ENCODE measurements at regions not wholly inside any gene's neighbourhood (a gene's known extent, or its start where the extent isn't known, plus 50 kb on each side); places are given as distances from the start of the nearest gene placed in this dataset.
"Not testable (repeated sequence)": the region's sequence is repeated elsewhere in the genome, so short reads cannot be mapped to it uniquely, and the experiment has no call there.

- peak; percentile 61 for DNase-seq
These were observed 53.9 kb downstream of the OTOR start for GRCh38 chr20:16801919-16802651.

- no peak for DNase-seq
These were observed 54.4 kb downstream of the OTOR start for GRCh38 chr20:16802652-16802935.

- peak; percentile 70 for DNase-seq
These were observed 56.0 kb downstream of the OTOR start for GRCh38 chr20:16803965-16804792.

GRCh38 chr20:16804793-16805187, 56.6 kb downstream of the OTOR start:
- no peak for DNase-seq

GRCh38 chr20:16806061-16806460, 57.9 kb downstream of the OTOR start:
- DNase-seq: no peak

- no peak for DNase-seq
These were observed 58.7 kb downstream of the OTOR start for GRCh38 chr20:16806886-16807285.

- peak; percentile 31 for DNase-seq
These were observed 60.6 kb downstream of the OTOR start for GRCh38 chr20:16808796-16809195.

GRCh38 chr20:16810216-16810615, 62.1 kb downstream of the OTOR start:
- DNase-seq: no peak

GRCh38 chr20:16816192-16816591, 68.0 kb downstream of the OTOR start:
- no peak for DNase-seq

GRCh38 chr20:16819483-16819882, 71.3 kb downstream of the OTOR start:
- no peak for DNase-seq

GRCh38 chr20:16821211-16822089, 73.3 kb downstream of the OTOR start:
- no peak for DNase-seq

- DNase-seq: no peak
These were observed 76.5 kb downstream of the OTOR start for GRCh38 chr20:16824664-16825063.

- DNase-seq: no peak
These were observed 80.6 kb downstream of the OTOR start for GRCh38 chr20:16828666-16829305.

GRCh38 chr20:16835690-16836089, 87.5 kb downstream of the OTOR start:
- DNase-seq: not testable (repeated sequence)

- DNase-seq: no peak
These were observed 94.4 kb downstream of the OTOR start for GRCh38 chr20:16842486-16843120.

GRCh38 chr20:16844406-16844805, 96.2 kb downstream of the OTOR start:
- DNase-seq: no peak

GRCh38 chr20:16846006-16846405, 97.8 kb downstream of the OTOR start:
- DNase-seq: peak; percentile 21

GRCh38 chr20:16848061-16848460, 99.9 kb downstream of the OTOR start:
- no peak for DNase-seq

- no peak for DNase-seq
These were observed 100.4 kb downstream of the OTOR start for GRCh38 chr20:16848526-16848925.

- DNase-seq: no peak
These were observed 112.8 kb downstream of the OTOR start for GRCh38 chr20:16860914-16861313.

- no peak for DNase-seq
These were observed 113.5 kb downstream of the OTOR start for GRCh38 chr20:16861708-16862107.

- DNase-seq: no peak
These were observed 115.1 kb downstream of the OTOR start for GRCh38 chr20:16863303-16863702.

All from femur (tissue), 1 donor.